Kidney epithelial cell (primary cell): ENCODE measurements at regions not wholly inside any gene's neighbourhood (a gene's known extent, or its start where the extent isn't known, plus 50 kb on each side); places are given as distances from the start of the nearest gene placed in this dataset.

ENCODE experiments used
- DNase-seq: peaks from one replicate; pipeline ENCODE4 v3.0.0-alpha.2; 2010; ENCODE audit warnings: low read depth
- H3K27me3 ChIP-seq: 2 replicates; pipeline ENCODE4 v1.6.0; 2011; ENCODE audit warnings: low read length; ENCODE audit not compliant: control insufficient read depth, insufficient read depth
- H3K36me3 ChIP-seq: 2 replicates; pipeline ENCODE4 v1.5.1; 2011; ENCODE audit warnings: low read length; ENCODE audit not compliant: control insufficient read depth, insufficient read depth
- H3K4me3 ChIP-seq: 2 replicates; pipeline ENCODE4 v1.5.1; 2011; ENCODE audit warnings: low read depth, mild to moderate bottlenecking, control low read depth, low read length
- TF ChIP-seq, protein P1 (sequence below): IDR thresholded peaks from 2 replicates; pipeline ENCODE4 v1.5.1; 2011; ENCODE audit warnings: mild to moderate bottlenecking, moderate library complexity, low read length, control low read depth, inconsistent platforms; ENCODE audit not compliant: insufficient read depth, poor library complexity, severe bottlenecking

DNA sequence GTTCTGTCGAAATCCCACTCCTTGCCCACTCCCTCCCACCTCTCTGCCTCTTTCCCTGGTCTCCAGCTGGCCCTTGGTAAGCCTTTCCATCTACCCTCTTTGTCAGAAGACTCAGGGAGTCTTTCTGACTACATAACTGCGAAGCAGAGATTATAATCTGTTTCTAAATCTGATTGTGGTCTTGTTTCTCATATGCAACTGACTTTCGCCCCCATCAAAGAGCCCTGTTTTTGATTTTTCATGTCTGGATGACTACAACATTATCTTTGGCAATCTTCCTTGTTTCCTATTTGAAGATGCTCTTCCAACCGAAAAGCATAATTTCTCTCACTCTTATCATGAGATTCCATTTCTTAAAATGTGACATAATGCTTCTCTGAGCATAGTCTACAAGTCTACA is 218.2 kb upstream of the ADAMTSL1 start:
- H3K27me3 ChIP-seq, result no peaks in the 10 kb centered on the region
- H3K4me3 ChIP-seq, result no peak overlapping the region
- no peak for DNase-seq
- no peaks in the 10 kb centered on the region for H3K36me3 ChIP-seq
- TF ChIP-seq, protein P1, sequence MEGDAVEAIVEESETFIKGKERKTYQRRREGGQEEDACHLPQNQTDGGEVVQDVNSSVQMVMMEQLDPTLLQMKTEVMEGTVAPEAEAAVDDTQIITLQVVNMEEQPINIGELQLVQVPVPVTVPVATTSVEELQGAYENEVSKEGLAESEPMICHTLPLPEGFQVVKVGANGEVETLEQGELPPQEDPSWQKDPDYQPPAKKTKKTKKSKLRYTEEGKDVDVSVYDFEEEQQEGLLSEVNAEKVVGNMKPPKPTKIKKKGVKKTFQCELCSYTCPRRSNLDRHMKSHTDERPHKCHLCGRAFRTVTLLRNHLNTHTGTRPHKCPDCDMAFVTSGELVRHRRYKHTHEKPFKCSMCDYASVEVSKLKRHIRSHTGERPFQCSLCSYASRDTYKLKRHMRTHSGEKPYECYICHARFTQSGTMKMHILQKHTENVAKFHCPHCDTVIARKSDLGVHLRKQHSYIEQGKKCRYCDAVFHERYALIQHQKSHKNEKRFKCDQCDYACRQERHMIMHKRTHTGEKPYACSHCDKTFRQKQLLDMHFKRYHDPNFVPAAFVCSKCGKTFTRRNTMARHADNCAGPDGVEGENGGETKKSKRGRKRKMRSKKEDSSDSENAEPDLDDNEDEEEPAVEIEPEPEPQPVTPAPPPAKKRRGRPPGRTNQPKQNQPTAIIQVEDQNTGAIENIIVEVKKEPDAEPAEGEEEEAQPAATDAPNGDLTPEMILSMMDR, result no peak

DNA sequence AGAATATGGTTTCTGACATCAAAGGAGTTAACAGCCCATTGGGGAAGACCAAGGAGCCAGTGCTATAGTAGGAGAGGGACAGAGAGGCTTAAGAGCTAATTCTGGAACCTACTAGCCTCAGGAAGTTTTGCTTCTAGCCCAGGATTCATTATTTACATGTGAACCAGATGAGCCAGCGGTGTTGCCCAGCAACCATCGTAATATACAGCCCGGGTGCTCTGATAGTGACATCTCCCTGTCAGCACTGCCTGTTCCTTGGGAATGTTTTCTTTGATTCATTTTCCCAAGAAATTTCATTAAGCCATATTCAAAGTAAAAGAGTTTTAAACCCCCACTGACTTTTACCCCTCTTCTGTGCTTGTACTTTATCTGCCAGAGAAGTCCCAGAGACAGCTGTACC is 217.4 kb upstream of the ADAMTSL1 start:
- DNase-seq, result peak; percentile 12
- TF ChIP-seq, protein P1, result no peak
- H3K36me3 ChIP-seq, result no peaks in the 10 kb centered on the region
- no peak overlapping the region for H3K4me3 ChIP-seq
- no peaks in the 10 kb centered on the region for H3K27me3 ChIP-seq

DNA sequence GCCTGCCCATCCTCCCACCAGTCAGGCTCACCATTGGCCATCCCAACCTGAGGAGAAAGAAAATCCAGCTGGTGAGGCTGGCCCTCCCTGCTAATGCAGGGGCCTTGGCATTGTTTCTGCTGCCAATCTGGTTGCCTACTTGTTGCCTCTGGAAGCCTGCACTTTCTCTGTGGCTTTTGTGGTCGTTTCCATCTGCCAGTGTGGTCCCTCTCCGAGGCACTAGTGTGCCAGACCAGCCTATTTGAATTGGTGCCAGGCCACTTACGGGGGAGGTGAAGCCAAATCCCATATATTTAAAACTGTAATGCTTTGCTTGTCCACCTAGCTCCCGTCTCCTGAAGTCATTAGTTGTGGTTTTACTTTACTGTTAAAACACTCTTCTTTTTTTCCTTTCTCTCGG is 213.4 kb upstream of the ADAMTSL1 start:
- Histone ChIP-seq H3K4me3 (no peak overlapping the region), H3K36me3 (no peaks in the 10 kb centered on the region), H3K27me3 (no peaks in the 10 kb centered on the region)
- TF ChIP-seq, protein P1, result no peak
- peak; percentile 34 for DNase-seq

DNA sequence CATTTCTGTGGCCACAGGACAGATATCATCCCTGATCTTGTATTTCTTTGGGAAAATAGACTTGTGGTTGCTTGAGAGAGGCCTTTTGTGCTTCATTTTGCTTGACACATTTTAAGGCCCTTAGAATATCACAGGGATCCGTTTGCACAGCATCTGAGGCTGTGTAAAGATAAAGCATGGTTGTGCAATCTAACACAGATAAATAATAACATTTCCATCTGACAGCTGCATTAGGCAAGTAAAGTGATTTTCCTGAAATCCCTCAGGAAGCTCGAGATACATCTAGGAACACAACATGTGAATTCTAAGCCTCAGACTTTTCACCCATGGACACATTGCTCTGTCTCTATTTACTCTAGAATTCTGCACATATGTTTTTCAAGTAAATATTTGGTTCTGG is 212.8 kb upstream of the ADAMTSL1 start:
- no peaks in the 10 kb centered on the region for H3K27me3 ChIP-seq
- TF ChIP-seq, protein P1, result no peak
- H3K36me3 ChIP-seq, result no peaks in the 10 kb centered on the region
- DNase-seq, result no peak
- H3K4me3 ChIP-seq, result no peak overlapping the region

DNA sequence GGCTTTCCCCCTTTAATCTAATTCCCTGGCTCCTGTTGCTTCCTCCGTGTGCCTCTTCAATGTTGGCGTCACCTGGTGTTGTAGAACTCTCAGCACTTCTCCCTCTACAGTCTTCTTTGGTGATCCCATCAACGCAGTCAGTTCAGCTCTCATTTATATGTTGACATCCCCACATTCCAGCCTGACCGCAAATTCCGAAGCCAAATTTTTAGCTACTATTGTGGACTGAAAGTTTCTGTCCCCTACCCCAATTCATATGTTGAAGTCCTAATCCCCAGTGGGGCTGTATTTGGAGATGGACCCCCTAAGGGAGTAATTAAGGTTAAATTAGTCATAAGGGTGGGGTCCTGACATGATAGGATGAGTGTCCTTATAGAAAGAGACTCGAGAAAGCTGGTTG is 210.6 kb upstream of the ADAMTSL1 start:
- no peak for DNase-seq
- no peak overlapping the region for H3K4me3 ChIP-seq
- H3K36me3 ChIP-seq, result peaks cover 1% of the 10 kb centered on the region
- H3K27me3 ChIP-seq, result no peaks in the 10 kb centered on the region
- TF ChIP-seq, protein P1, result no peak

DNA sequence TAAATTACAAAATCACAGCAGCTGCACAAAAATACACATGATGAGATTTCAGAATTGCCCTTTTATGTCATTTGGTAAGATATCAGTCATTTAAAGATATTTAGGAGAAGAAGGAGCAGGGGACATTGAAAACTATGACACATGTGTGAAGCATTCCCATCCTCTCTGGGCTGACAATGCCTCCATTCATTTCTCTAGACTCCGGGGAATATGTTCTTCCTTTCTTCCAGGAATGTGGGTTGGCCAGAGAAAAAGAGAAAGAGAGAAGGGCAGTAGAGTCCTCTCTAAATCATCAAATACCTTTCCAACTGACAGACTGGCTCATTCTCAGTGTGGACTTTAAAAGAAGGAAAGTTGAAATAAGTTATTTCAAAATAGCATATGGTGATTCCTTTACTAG is 205.6 kb upstream of the ADAMTSL1 start:
- H3K36me3 ChIP-seq, result peaks cover 1% of the 10 kb centered on the region
- TF ChIP-seq, protein P1, result no peak
- H3K27me3 ChIP-seq, result no peaks in the 10 kb centered on the region
- peak; percentile 56 for DNase-seq
- no peak overlapping the region for H3K4me3 ChIP-seq
